ENCODE measurements at regions not wholly inside any gene's neighbourhood (a gene's known extent, or its start where the extent isn't known, plus 50 kb on each side); places are given as distances from the start of the nearest gene placed in this dataset.

DNA sequence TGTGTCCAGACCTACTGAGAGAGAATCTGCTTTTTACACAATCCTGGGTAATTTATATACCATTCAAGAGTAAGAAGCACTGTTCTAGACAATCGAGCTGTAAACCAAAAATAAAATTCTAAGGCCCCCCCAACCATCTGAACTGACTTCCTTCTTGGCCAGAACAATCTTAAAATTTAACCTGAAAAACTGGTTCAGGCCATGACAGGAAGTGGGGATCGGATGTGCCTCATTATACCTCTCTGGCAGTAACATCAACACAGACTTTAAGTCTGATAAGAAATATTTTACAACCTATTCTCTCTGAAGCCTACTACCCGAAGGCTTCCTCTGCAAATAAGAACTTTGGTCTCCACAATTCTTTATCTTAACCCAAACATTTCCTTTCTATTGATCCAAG is 75.2 kb upstream of the KIF5B start:
- in situ Hi-C loops (cut with MboI; ENCODE audit: low sequenced_read_pairs) (no loop called here), intact Hi-C loops (cut with micrococcal nuclease) (no loop called here), dilution Hi-C loops (cut with HindIII; ENCODE audit: low sequenced_read_pairs, unreplicated experiment) (no loop called here)
- H2BK20ac ChIP-seq (ENCODE audit: low read depth, low read length), result no peak overlapping the region
- ChIA-PET CTCF (no interaction called here), POLR2A (ENCODE audit: unreplicated experiment) (no interaction called here)
- no peaks in the 10 kb centered on the region for H3K9me3 ChIP-seq (ENCODE audit: control insufficient read depth, insufficient read depth, low read length)
- no peak overlapping the region for H3K23ac ChIP-seq (ENCODE audit: low read depth, low read length)
- H2BK5ac ChIP-seq (ENCODE audit: low read depth, low read length, poor library complexity, severe bottlenecking), result no peak overlapping the region
- H4K91ac ChIP-seq (ENCODE audit: insufficient read depth, low read depth, low read length), result no peak overlapping the region
- no peak overlapping the region for H2AFZ ChIP-seq (replicated peaks; ENCODE audit: low read length, poor library complexity)
- H3K4me1 ChIP-seq (ENCODE audit: control insufficient read depth, insufficient read depth, low read length), result no peaks in the 10 kb centered on the region
- no peak overlapping the region for H3K18ac ChIP-seq (ENCODE audit: low read depth, low read length)
- no peak overlapping the region for H3K4ac ChIP-seq (ENCODE audit: low read depth, low read length)
- no peak overlapping the region for H2BK120ac ChIP-seq (ENCODE audit: low read depth, low read length)
- H3K79me1 ChIP-seq (ENCODE audit: low read depth in 1 of 2, low read length in 2 of 2), result no peaks in the 10 kb centered on the region
- H3K9ac ChIP-seq (ENCODE audit: low read depth, low read length), result no peak overlapping the region
- BruUV-seq (replicated peaks), result no TSS peak
- no peak overlapping the region for H3K14ac ChIP-seq (replicated peaks; ENCODE audit: low read depth, low read length)
- no peak overlapping the region for H3K27ac ChIP-seq (ENCODE audit: insufficient read depth, low read length)
- WGBS, 2 experiments (ENCODE audit: extremely low coverage in 2 of 2, insufficient read length in 1 of 2), result 60% methylated on average over 2 of the region's 3 CpGs; no CpG with 5 or more reads in 1 of the 2 experiments
- H4K8ac ChIP-seq (ENCODE audit: low read depth in 2 of 2, low read length in 2 of 2), result no peak overlapping the region
- no peaks in the 10 kb centered on the region for H3K36me3 ChIP-seq (ENCODE audit: control insufficient read depth, insufficient read depth, low read length)
- H4K20me1 ChIP-seq (ENCODE audit: insufficient read depth, low read length), result no peaks in the 10 kb centered on the region
- H2AK9ac ChIP-seq (replicated peaks; ENCODE audit: low read depth, low read length, poor library complexity), result no peak overlapping the region
- no peak overlapping the region for H4K5ac ChIP-seq (ENCODE audit: low read depth, low read length)
- H3K4me3 ChIP-seq (ENCODE audit: insufficient read depth, low read depth, low read length), result no peak overlapping the region
- DNase-seq (no peak), ATAC-seq (ENCODE audit: low read depth) (no peak)
- no peaks in the 10 kb centered on the region for H3K9me1 ChIP-seq (ENCODE audit: insufficient read depth, low read length)
- no peak overlapping the region for H3K4me2 ChIP-seq (ENCODE audit: low read depth, low read length)
- H3K27me3 ChIP-seq (ENCODE audit: control insufficient read depth, insufficient read depth, low read length), result peaks cover 2% of the 10 kb centered on the region; the same call in 1 of the 2 replicates
- TF ChIP-seq CEBPB (IDR thresholded peaks at IDR 0.05; ENCODE audit: low read depth, low read length), result no peak
- no peak for TF ChIP-seq POLR2A (IDR thresholded peaks at IDR 0.05; ENCODE audit: low read depth, low read length)
- no peak for TF ChIP-seq RAD21 (IDR thresholded peaks at IDR 0.05; ENCODE audit: low read length)
- no peak for TF ChIP-seq MXI1 (IDR thresholded peaks at IDR 0.05; ENCODE audit: borderline replicate concordance, low read depth, low read length)
- no peak for TF ChIP-seq CTCF (conservative IDR thresholded peaks at IDR 0.05; ENCODE audit: low read depth, low read length)
- no peak for TF ChIP-seq SMC3 (IDR thresholded peaks at IDR 0.05; ENCODE audit: low read depth, low read length)
- no peak for TF ChIP-seq NFE2L2 (IDR thresholded peaks at IDR 0.05; ENCODE audit: low read depth, low read length)
- no peak for TF ChIP-seq CHD1 (IDR thresholded peaks at IDR 0.05; ENCODE audit: low read depth, low read length)
- TF ChIP-seq BHLHE40 (IDR thresholded peaks at IDR 0.05; ENCODE audit: low read depth, low read length), result no peak
- TF ChIP-seq FOS (IDR thresholded peaks at IDR 0.05; ENCODE audit: low read depth, low read length), result no peak
- TF ChIP-seq MAZ (IDR thresholded peaks at IDR 0.05; ENCODE audit: borderline replicate concordance, low read depth, low read length), result no peak
- no peak overlapping the region for H2BK15ac ChIP-seq (ENCODE audit: low read depth, low read length)
- no peak overlapping the region for H2AK5ac ChIP-seq (ENCODE audit: low read depth, low read length)
- H3K56ac ChIP-seq (ENCODE audit: extremely low read depth, insufficient read depth, low read length), result no peak overlapping the region

Measured in IMR-90 (cell line).